ENCODE measurements at regions not wholly inside any gene's neighbourhood (a gene's known extent, or its start where the extent isn't known, plus 50 kb on each side); places are given as distances from the start of the nearest gene placed in this dataset.

GRCh38 chr2:118309257-118309945, 221.1 kb downstream of the INSIG2 start:
- no peak for DNase-seq (ENCODE audit: low spot score in 2 of 2)
- no peak for FAIRE-seq

GRCh38 chr2:118307864-118308263, 219.6 kb downstream of the INSIG2 start:
- DNase-seq (ENCODE audit: low spot score in 2 of 2) (no peak), FAIRE-seq (no peak)

- FAIRE-seq = no peak
- no peak for DNase-seq (ENCODE audit: low spot score in 2 of 2)
Measured at GRCh38 chr2:118301248-118301647, 213.0 kb downstream of the INSIG2 start.

GRCh38 chr2:118300832-118301231, 212.6 kb downstream of the INSIG2 start:
- no peak for FAIRE-seq
- DNase-seq (ENCODE audit: low spot score in 2 of 2) = no peak

- no peak for FAIRE-seq
- DNase-seq (ENCODE audit: low spot score in 2 of 2) = no peak
Measured at GRCh38 chr2:118296663-118297062, 208.4 kb downstream of the INSIG2 start.

- FAIRE-seq = no peak
Measured at GRCh38 chr2:118295592-118296390, 207.5 kb downstream of the INSIG2 start.

GRCh38 chr2:118294063-118294462, 205.8 kb downstream of the INSIG2 start:
- DNase-seq (ENCODE audit: low spot score in 2 of 2) = no peak
- FAIRE-seq = no peak

More at GRCh38 chr2:118295592-118296390, 207.5 kb downstream of the INSIG2 start:
- no peak for DNase-seq (ENCODE audit: low spot score in 2 of 2)

GRCh38 chr2:118292991-118293390, 204.7 kb downstream of the INSIG2 start:
- FAIRE-seq (no peak), DNase-seq (ENCODE audit: low spot score in 2 of 2) (no peak)

GRCh38 chr2:118291251-118291880, 203.1 kb downstream of the INSIG2 start:
- FAIRE-seq (no peak), DNase-seq (ENCODE audit: low spot score in 2 of 2) (no peak)

- DNase-seq (ENCODE audit: low spot score in 2 of 2) (no peak), FAIRE-seq (no peak)
Measured at GRCh38 chr2:118290411-118291250, 202.4 kb downstream of the INSIG2 start.

GRCh38 chr2:118279005-118279404, 190.7 kb downstream of the INSIG2 start:
- DNase-seq (ENCODE audit: low spot score in 2 of 2) (no peak), FAIRE-seq (no peak)

- DNase-seq (ENCODE audit: low spot score in 2 of 2) (no peak), FAIRE-seq (no peak)
Measured at GRCh38 chr2:118278046-118278445, 189.8 kb downstream of the INSIG2 start.

- DNase-seq (ENCODE audit: low spot score in 2 of 2) (no peak), FAIRE-seq (no peak)
Measured at GRCh38 chr2:118274841-118275510, 186.7 kb downstream of the INSIG2 start.

- DNase-seq (ENCODE audit: low spot score in 2 of 2) (no peak), FAIRE-seq (no peak)
Measured at GRCh38 chr2:118272391-118272790, 184.1 kb downstream of the INSIG2 start.

GRCh38 chr2:118269408-118270051, 181.3 kb downstream of the INSIG2 start:
- DNase-seq (ENCODE audit: low spot score in 2 of 2) = no peak
- FAIRE-seq = no peak

GRCh38 chr2:118268268-118268667, 180.0 kb downstream of the INSIG2 start:
- no peak for FAIRE-seq

GRCh38 chr2:118265873-118266455, 177.7 kb downstream of the INSIG2 start:
- no peak for DNase-seq (ENCODE audit: low spot score in 2 of 2)
- no peak for FAIRE-seq

More at GRCh38 chr2:118268268-118268667, 180.0 kb downstream of the INSIG2 start:
- DNase-seq (ENCODE audit: low spot score in 2 of 2) = no peak

- no peak for DNase-seq (ENCODE audit: low spot score in 2 of 2)
- FAIRE-seq = no peak
Measured at GRCh38 chr2:118264232-118264990, 176.1 kb downstream of the INSIG2 start.
